HEK293T (cell line): ENCODE measurements at regions not wholly inside any gene's neighbourhood (a gene's known extent, or its start where the extent isn't known, plus 50 kb on each side); places are given as distances from the start of the nearest gene placed in this dataset.

Source experiments
- BHLHE40 ChIP-seq: fragments of 450-650 bp; IDR thresholded peaks from 2 replicates; pipeline ENCODE4 v1.6.1; 2016; ENCODE audit warnings: mild to moderate bottlenecking, moderate library complexity, borderline replicate concordance
- CTBP1 ChIP-seq: fragments of 450-650 bp; IDR thresholded peaks from 2 replicates; pipeline ENCODE4 v1.6.1; 2016; ENCODE audit warnings: borderline replicate concordance
- ELF4 ChIP-seq: fragments of 450-650 bp; IDR thresholded peaks from 2 replicates; pipeline ENCODE4 v1.6.1; 2017; ENCODE audit warnings: antibody characterized with exemption
- FOXA1 ChIP-seq: fragments of 450-650 bp; IDR thresholded peaks from 2 replicates; pipeline ENCODE4 v1.6.1; 2016; ENCODE audit warnings: mild to moderate bottlenecking
- FOXK2 ChIP-seq: fragments of 450-650 bp; IDR thresholded peaks from 2 replicates; pipeline ENCODE4 v1.6.1; 2016; ENCODE audit warnings: mild to moderate bottlenecking
- FOXM1 ChIP-seq: fragments of 450-650 bp; IDR thresholded peaks from 2 replicates; pipeline ENCODE4 v1.6.1; 2017; ENCODE audit warnings: mild to moderate bottlenecking, borderline replicate concordance
- HDGF ChIP-seq: fragments of 450-650 bp; IDR thresholded peaks from 2 replicates; pipeline ENCODE4 v1.6.1; 2017; ENCODE audit warnings: antibody characterized with exemption, borderline replicate concordance
- L3MBTL2 ChIP-seq: fragments of 450-650 bp; conservative IDR thresholded peaks from 2 replicates; pipeline ENCODE4 v1.6.1; 2016; ENCODE audit warnings: mild to moderate bottlenecking
- SP1 ChIP-seq: fragments of 450-650 bp; IDR thresholded peaks from 2 replicates; pipeline ENCODE4 v1.6.1; 2017
- SUZ12 ChIP-seq: fragments of 450-650 bp; IDR thresholded peaks from 2 replicates; pipeline ENCODE4 v1.6.1; 2016; ENCODE audit warnings: mild to moderate bottlenecking
- TARDBP ChIP-seq: fragments of 450-650 bp; IDR thresholded peaks from 2 replicates; pipeline ENCODE4 v1.6.1; 2016
- ZNF384 ChIP-seq: fragments of 450-650 bp; IDR thresholded peaks from 2 replicates; pipeline ENCODE4 v1.6.1; 2016

DNA sequence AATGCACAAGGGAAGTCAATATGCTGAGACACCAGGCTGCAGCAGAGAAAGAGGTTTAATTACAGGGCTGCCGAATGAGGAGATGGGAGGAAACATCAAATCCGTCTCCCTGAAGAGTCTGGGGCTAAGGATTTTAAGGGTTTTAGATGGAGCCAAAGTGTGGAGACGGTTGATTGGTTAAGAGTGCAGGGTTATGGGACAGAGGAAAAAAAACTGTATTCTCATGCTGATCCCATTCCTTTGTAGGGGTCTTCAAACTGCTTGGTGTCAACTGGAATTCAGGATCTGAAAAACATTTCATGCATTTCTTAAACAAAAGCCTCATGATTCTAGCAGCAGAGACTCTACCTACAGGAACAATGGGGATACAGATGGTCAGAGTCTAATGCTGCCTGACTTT lies 96.1 kb upstream of the SYNDIG1 start:
- TF ChIP-seq FOXK2: no peak
- TF ChIP-seq BHLHE40: no peak
- no peak for TF ChIP-seq SP1
- TF ChIP-seq FOXM1: no peak
- no peak for TF ChIP-seq HDGF
- no peak for TF ChIP-seq CTBP1
- TF ChIP-seq L3MBTL2: no peak
- TF ChIP-seq TARDBP: no peak
- TF ChIP-seq ELF4: no peak
- TF ChIP-seq FOXA1: no peak
- no peak for TF ChIP-seq SUZ12
- TF ChIP-seq ZNF384: no peak
